ENCODE measurements at regions not wholly inside any gene's neighbourhood (a gene's known extent, or its start where the extent isn't known, plus 50 kb on each side); places are given as distances from the start of the nearest gene placed in this dataset.
"Not testable (repeated sequence)": the region's sequence is repeated elsewhere in the genome, so short reads cannot be mapped to it uniquely, and the experiment has no call there.

DNA sequence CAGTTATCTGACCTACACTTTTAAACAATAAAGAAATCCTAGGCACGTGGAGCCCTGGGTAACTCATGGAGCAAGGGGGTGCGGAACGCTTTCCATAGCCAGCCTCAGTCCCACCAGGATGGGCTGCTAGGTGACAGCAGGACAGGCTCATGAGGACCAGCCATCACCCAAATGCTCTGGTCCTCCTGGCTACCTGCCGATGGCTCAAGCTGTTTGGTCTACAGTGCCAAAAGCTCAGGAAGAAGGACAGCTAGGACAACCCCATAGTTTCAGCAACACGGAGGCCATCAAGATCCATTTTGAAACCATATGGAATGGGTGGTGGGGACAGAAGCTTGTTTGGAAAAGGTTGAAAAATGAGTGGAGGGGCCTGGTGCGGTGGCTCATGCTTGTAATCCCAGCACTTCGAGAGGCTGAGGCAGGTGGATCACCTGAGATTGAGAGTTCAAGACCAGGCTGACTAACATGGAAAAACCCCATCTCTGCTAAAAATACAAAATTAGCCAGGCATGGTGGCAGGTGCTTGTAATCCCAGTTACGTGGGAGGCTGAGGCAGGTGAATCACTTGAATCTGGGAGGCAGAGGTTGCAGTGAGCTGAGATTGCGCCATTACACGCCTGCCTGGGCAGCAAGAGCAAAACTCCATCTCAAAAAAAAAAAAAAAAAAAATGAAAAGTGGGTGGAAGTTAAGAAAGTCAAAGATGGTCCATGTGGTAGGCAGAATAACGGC lies 93.7 kb upstream of the ALDH3B2 start:
- not testable (repeated sequence) for DNase-seq (ENCODE audit: low read depth)

DNA sequence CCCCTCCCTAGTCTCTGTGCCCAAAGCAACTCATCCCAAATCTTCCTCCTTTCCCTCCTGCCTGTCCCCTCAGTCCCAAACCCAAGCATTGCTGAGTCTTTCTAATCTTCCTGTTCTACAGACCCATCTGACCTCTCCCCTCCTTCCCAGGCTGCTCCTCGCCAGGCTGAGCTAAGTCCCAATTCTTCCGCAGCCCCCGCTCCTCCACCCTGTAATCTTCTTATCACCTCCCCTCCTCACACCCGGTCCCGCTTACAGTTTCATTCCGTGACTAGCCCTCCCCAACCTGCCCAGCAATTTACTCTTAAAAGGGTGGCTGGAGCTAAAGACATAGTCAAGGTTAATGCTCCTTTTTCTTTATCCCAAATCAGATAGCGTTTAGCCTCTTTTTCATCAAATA lies 86.8 kb upstream of the ALDH3B2 start:
- not testable (repeated sequence) for DNase-seq (ENCODE audit: low read depth)

DNA sequence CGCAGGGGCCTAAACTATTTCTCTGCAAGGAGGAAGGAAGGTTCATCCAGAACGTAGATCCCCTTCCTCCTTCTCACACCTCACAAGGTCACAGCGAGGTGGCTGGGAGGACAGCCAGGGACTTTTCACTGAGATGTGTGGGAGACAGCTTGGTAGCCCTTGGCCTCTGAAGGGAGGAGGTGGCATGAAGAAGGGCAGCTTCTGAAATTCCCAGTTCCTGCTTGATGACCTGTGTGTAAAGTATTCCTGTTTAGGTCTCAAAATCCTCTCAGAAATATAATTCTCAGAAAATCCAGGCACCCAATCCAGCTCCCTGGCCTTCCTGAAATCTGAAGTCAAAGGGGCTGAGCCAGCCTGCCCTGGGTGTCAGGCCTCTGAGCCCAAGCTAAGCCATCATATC lies 84.9 kb upstream of the ALDH3B2 start:
- not testable (repeated sequence) for DNase-seq (ENCODE audit: low read depth)

DNA sequence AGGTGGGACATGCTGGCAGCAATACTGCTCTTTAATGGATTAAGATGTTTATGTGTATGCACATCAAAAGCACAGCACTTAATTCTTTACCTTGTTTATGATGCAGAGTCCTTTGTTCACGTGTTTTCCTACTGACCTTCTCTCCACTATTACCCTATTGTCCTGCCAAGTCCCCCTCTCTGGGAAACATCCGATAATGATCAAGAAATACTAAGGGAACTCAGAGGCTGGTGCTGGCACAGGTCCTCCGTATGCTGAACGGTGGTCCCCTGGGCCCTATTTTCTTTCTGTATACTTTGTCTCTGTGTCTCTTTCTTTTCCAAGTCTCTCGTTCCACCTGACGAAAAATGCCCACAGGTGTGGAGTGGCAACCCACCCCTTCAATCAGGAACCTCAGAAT lies 84.0 kb upstream of the ALDH3B2 start:
- not testable (repeated sequence) for DNase-seq (ENCODE audit: low read depth)

DNA sequence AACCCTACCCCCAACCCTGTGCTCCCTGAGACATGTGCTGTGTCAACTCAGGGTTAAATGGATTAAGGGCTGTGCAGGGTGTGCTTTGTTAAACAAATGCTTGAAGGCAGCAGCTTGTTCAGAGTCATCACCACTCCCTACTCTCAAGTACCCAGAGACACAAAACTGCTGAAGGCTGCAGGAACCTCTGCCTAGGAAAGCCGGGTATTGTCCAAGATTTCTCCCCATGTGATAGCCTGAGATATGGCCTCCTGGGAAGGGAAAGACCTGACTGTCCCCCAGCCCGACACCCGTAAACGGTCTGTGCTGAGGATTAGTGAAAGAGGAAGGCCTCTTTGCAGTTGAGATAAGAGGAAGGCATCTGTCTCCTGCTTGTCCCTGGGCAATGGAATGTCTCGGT lies 83.6 kb upstream of the ALDH3B2 start:
- DNase-seq (ENCODE audit: low read depth): not testable (repeated sequence)

DNA sequence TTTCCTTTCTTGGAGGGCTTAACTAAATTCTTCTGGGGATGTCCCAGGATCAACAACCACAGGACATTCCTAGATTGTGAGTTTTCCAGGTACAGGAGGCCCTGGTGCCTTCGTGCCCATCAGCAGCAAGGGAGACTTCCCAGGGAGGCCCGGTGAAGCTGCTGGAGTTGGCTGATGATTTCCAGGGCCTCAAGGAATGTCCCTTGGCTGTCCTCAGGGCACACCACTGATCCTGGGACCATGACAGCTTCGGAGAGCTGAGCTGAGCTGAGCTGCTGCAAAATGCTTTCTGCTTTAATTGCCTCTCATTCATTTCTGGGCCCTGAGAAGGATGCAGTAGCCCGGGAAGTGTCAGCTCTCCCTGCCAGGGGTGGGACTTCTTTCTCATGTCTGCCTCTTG lies 79.4 kb upstream of the ALDH3B2 start:
- not testable (repeated sequence) for DNase-seq (ENCODE audit: low read depth)

DNA sequence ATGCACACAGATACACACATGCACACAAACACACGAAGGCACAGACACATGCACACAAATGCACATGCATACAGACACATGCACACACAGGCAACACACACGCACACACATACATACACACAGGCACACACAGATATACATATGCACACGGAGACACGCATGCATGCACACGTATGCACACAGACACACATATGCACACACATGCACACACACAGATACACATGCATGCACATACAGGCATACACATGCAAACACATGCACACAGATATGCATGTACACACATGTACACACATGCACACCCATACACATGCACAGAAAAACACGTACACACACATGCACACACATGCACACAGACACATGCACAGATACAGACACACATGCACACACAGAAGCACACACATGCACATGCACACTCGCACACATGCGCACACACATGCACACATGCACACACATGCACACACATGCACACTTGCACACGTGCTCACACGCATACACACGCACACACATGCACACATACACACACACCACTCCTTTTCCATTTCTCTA lies 70.8 kb upstream of the ALDH3B2 start:
- DNase-seq (ENCODE audit: low read depth): no peak

DNA sequence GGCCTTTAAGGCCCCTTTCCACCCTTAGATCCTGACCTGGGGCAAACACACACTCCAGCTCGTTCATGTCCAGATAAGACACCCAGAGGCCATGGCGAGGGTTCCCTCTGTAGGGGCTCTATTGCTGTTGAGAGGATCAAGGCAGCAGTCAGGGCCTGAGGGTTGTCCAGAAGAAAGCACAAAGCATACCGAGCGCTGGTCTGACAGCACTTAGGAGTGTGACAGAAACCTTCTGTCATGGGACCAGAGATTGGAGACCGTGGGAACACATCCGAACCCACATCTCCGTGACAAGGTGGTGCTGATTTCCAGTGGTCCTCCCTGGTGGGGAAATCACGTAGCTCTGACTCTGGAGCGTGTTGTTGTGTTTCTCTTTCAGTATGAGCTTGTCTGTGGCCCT lies 69.8 kb upstream of the ALDH3B2 start:
- DNase-seq (ENCODE audit: low read depth): not testable (repeated sequence)

DNA sequence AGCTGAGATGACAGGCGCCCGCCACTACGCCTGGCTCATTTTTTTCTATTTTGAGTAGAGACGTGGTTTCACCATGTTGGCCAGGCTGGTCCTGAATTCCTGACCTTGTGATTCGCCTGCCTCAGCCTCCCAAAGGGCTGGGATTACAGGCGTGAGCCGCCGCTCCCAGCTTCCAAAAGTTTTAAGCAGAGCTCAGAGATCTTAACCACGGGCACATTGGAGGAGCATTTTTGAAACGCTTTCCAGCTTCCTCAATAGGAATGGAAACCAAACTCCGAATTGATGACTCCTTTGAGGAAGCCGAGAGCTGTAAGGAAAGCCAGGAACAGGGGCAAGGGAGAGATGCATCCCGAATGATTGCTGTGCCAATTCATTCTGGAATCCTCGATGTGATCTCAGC lies 63.8 kb upstream of the ALDH3B2 start:
- not testable (repeated sequence) for DNase-seq (ENCODE audit: low read depth)

DNA sequence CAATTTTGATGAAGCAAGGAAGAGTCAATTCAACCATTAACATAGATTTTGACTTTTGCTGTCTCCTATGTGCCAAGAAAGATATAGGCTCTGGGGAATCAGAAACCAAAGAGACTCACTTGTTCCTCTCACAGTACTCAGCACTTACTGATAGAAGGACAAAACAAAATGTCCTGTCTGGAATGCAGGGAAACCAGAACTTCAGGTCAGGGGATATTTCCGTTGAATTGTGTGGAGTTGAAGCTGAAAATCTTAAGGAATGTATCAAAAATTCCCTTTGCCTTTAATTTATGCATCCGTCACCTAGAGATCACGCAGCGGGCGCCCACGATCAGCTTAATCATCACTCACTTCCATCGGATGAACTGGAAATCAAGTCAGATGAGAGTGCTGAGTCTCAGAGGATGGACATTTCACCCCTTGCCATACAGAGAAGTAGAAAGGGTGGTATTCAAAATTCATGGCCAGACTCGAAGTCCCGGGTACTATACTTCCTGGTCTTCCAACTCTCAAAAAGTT lies 63.2 kb upstream of the ALDH3B2 start:
- not testable (repeated sequence) for DNase-seq (ENCODE audit: low read depth)

DNA sequence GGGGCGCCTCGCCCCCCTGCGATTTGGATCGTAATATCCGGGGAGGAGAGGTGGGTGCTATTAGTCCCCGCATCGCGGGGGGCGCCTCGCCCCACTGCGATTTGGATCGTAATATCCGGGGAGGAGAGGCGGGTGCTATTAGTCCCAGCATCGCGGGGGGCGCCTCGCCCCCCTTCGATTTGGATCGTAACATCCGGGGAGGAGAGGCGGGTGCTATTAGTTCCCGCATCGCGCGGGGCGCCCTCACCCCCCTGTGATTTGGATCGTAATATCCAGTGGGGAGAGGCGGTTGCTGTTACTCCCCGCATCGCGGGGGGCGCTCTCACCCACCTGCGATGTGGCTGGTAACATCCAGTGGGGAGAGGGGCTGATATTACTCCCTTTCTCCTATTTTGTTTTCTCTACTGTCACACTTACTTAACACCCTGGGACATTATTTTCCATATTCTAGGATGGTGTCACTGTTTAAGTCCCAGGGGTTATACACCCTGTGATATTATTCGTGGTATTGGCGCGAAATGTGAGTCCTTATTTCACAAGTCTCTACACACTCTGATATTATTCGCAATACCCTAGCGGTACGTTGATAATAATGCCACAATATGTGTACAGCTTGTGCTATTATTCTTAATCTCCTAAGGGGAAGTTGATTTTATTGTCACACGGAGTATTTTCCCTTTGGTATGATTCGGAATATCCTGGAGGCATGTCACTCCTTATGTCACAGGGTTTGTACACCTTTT lies 57.8 kb upstream of the ALDH3B2 start:
- DNase-seq (ENCODE audit: low read depth): peak; percentile 35

DNA sequence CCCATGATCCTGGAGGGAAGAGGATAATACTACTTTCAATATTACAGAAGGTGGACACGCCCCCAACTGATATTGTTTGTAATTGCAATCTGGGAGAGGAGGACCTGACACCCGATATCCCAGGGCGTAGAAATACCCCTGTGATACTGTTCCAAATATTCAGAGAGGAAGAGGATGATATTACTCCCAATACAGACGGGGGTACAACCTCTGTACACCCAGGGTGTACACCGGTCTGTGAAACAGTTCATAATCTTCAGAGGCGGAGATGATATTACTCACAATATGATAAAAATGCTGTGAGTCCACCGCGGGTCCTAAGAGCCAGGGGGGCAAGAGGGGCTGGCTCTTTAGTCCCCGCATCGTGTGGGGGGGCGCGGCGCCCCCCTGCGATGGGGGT lies 57.2 kb upstream of the ALDH3B2 start:
- no peak for DNase-seq (ENCODE audit: low read depth)

DNA sequence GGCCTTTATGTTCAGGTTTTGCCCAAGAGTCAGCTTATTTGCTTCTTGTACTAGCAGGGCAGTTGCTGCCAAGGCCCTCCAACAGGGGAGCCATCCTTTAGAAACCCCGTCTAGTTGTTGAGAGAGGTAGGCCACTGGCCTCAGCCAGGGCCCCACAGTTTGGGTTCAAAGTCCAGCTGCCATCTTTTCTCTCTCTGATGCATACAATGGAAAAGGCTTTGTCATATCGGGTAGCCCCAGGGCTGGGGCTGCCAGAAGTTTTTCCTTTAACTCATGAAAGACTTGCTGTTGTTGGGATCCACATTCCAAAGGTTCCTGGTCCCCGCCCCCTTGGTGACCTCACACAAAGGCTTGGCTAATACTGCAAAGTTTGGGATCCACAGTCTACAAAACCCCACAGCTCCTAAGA lies 53.7 kb upstream of the ALDH3B2 start:
- DNase-seq (ENCODE audit: low read depth): not testable (repeated sequence)

DNA sequence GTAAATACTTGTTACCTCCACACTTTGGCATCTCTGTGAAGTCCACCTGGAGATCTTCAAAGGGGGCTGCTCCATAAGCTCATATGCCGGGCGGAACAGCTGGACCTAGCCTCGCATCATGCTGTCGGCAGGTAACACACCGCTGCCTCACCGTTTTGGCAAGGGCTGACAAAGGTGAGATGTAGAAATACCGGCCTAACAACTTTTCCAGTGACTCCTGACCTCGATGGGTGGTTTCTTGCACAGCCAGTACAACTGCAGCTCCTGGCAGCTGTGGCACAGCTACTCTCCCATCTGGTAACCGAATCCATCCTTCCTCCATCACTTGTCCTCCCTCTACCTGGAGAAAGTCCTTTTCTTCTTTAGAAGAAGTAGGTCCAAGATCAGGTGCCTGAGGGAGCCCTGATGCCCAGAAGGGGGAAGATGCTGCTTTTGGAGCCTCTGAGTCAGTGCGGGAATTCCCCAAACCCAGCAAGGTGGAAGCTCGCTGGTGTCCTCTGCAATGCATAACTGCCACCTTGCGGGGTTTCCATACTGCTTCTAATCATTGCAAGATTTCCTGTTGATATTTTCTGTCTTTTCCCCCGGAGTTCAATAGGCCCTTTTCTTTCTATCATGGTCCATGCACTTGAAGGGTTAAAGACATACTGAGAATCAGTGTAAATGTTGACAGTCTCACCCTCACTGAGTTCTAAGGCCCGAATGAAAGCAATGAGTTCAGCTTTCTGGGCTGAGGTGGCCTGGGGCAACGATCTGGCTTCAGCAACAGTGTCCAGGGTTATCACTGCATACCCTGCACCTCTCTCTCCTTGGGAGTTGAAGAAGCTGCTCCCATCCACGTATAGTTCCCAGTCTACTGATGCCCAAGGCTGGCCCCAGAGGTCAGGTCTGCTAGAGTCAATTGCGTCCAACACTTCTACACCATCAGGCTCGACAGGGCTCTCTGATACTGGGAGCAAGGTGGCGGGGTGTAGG lies 52.9 kb upstream of the ALDH3B2 start:
- DNase-seq (ENCODE audit: low read depth): peak; percentile 36

All from activated T-cell treated with anti-CD3 and anti-CD28 coated beads for 24 hours (primary cell).